HEK293T (cell line): ENCODE measurements at regions not wholly inside any gene's neighbourhood (a gene's known extent, or its start where the extent isn't known, plus 50 kb on each side); places are given as distances from the start of the nearest gene placed in this dataset.

Source experiments
- ARNT ChIP-seq: fragments of 450-650 bp; IDR thresholded peaks from 2 replicates; pipeline ENCODE4 v1.6.1; 2017; ENCODE audit warnings: mild to moderate bottlenecking
- ELF4 ChIP-seq: fragments of 450-650 bp; IDR thresholded peaks from 2 replicates; pipeline ENCODE4 v1.6.1; 2017; ENCODE audit warnings: antibody characterized with exemption
- FOXA1 ChIP-seq: fragments of 450-650 bp; IDR thresholded peaks from 2 replicates; pipeline ENCODE4 v1.6.1; 2016; ENCODE audit warnings: mild to moderate bottlenecking
- FOXK2 ChIP-seq: fragments of 450-650 bp; IDR thresholded peaks from 2 replicates; pipeline ENCODE4 v1.6.1; 2016; ENCODE audit warnings: mild to moderate bottlenecking
- FOXM1 ChIP-seq: fragments of 450-650 bp; IDR thresholded peaks from 2 replicates; pipeline ENCODE4 v1.6.1; 2017; ENCODE audit warnings: mild to moderate bottlenecking, borderline replicate concordance
- HDGF ChIP-seq: fragments of 450-650 bp; IDR thresholded peaks from 2 replicates; pipeline ENCODE4 v1.6.1; 2017; ENCODE audit warnings: antibody characterized with exemption, borderline replicate concordance
- L3MBTL2 ChIP-seq: fragments of 450-650 bp; conservative IDR thresholded peaks from 2 replicates; pipeline ENCODE4 v1.6.1; 2016; ENCODE audit warnings: mild to moderate bottlenecking
- LEF1 ChIP-seq: fragments of 450-650 bp; IDR thresholded peaks from 2 replicates; pipeline ENCODE4 v1.6.1; 2017; ENCODE audit warnings: mild to moderate bottlenecking, borderline replicate concordance
- NFRKB ChIP-seq: fragments of 450-650 bp; IDR thresholded peaks from 2 replicates; pipeline ENCODE4 v1.6.1; 2016; ENCODE audit warnings: mild to moderate bottlenecking, moderate library complexity
- PKNOX1 ChIP-seq: fragments of 450-650 bp; IDR thresholded peaks from 2 replicates; pipeline ENCODE4 v1.6.1; 2016
- SP1 ChIP-seq: fragments of 450-650 bp; IDR thresholded peaks from 2 replicates; pipeline ENCODE4 v1.6.1; 2017
- SUZ12 ChIP-seq: fragments of 450-650 bp; IDR thresholded peaks from 2 replicates; pipeline ENCODE4 v1.6.1; 2016; ENCODE audit warnings: mild to moderate bottlenecking
- TARDBP ChIP-seq: fragments of 450-650 bp; IDR thresholded peaks from 2 replicates; pipeline ENCODE4 v1.6.1; 2016
- ZNF384 ChIP-seq: fragments of 450-650 bp; IDR thresholded peaks from 2 replicates; pipeline ENCODE4 v1.6.1; 2016

- TF ChIP-seq SP1 (no peak), SUZ12 (no peak), FOXM1 (no peak), ELF4 (no peak), LEF1 (no peak), HDGF (no peak), PKNOX1 (no peak), ZNF384 (no peak), FOXA1 (no peak), FOXK2 (no peak), L3MBTL2 (no peak), TARDBP (no peak), NFRKB (no peak), ARNT (no peak)
These were observed 693.9 kb downstream of the SATB2 start for GRCh38 chr2:198763793-198764192.
